ENCODE measurements at regions not wholly inside any gene's neighbourhood (a gene's known extent, or its start where the extent isn't known, plus 50 kb on each side); places are given as distances from the start of the nearest gene placed in this dataset.
"Not testable (repeated sequence)": the region's sequence is repeated elsewhere in the genome, so short reads cannot be mapped to it uniquely, and the experiment has no call there.

GRCh38 chr13:27347211-27347772 lies 76.7 kb downstream of the RASL11A start:
- Histone ChIP-seq H3K27ac (no peak overlapping the region), H3K27me3 (peaks cover 7% of the 10 kb centered on the region), H3K36me3 (no peaks in the 10 kb centered on the region), H3K4me1 (peaks cover 0 to 5% (median 0%) of the 10 kb centered on the region in 4 donors), H3K9me3 (no peaks in the 10 kb centered on the region), H3K4me3 (no peak overlapping the region)
- TF ChIP-seq EP300 (IDR thresholded peaks at IDR 0.05; ENCODE audit: low read depth) (no peak), CTCF (IDR thresholded peaks at IDR 0.05) (no peak), POLR2AphosphoS5 (IDR thresholded peaks at IDR 0.05) (no peak), POLR2A (IDR thresholded peaks at IDR 0.05) (no peak)
- 65 to 88% methylated on average over 5 to 13 of the region's 13 CpGs for WGBS, 2 donors (ENCODE audit: low coverage in 1 of 2)
- in situ Hi-C loops (cut with MboI; ENCODE audit: low pct_ligation_motif_present in 1 of 4, low pct_unique_long_range_greater_than_20kb in 1 of 4, low sequenced_read_pairs in 3 of 4) = loop anchor here in 1 of 4 donors (10.0 kb wide), 1 partner anchor 72 kb away; the partner anchor contains the start of gene RASL11A
- intact Hi-C loops (cut with DNase I; ENCODE audit: low total_unique reads) = loop anchor here (5.0 kb wide), 1 partner anchor 75 kb away; the partner anchor contains the start of gene RASL11A
- no peak for DNase-seq

GRCh38 chr13:27348461-27348860 lies 76.0 kb upstream of the GTF3A start:
- peaks cover 0 to 9% (median 2%) of the 10 kb centered on the region in 4 donors for H3K4me1 ChIP-seq
- H3K27me3 ChIP-seq = peaks cover 7% of the 10 kb centered on the region
- intact Hi-C loops (cut with DNase I; ENCODE audit: low total_unique reads) = loop anchor here (5.0 kb wide), 1 partner anchor 76 kb away; the partner anchor contains the start of gene RASL11A
- in situ Hi-C loops (cut with MboI; ENCODE audit: low pct_ligation_motif_present in 1 of 4, low pct_unique_long_range_greater_than_20kb in 1 of 4, low sequenced_read_pairs in 3 of 4) = loop anchor here in 1 of 4 donors (10.0 kb wide), 1 partner anchor 74 kb away; the partner anchor contains the start of gene RASL11A
- H3K36me3 ChIP-seq = no peaks in the 10 kb centered on the region
- no peak overlapping the region for H3K27ac ChIP-seq
- WGBS, 2 donors (ENCODE audit: low coverage in 1 of 2) = 59 to 90% methylated on average over 2 to 6 of the region's 6 CpGs
- no peak overlapping the region for H3K4me3 ChIP-seq
- TF ChIP-seq EP300 (IDR thresholded peaks at IDR 0.05; ENCODE audit: low read depth) (no peak), POLR2A (IDR thresholded peaks at IDR 0.05) (no peak), POLR2AphosphoS5 (IDR thresholded peaks at IDR 0.05) (no peak), CTCF (IDR thresholded peaks at IDR 0.05) (no peak)
- DNase-seq = no peak
- H3K9me3 ChIP-seq = no peaks in the 10 kb centered on the region

GRCh38 chr13:27349458-27349857 lies 75.0 kb upstream of the GTF3A start:
- intact Hi-C loops (cut with DNase I; ENCODE audit: low total_unique reads) (loop anchor here (5.0 kb wide), 1 partner anchor 77 kb away; the partner anchor contains the start of gene RASL11A), in situ Hi-C loops (cut with MboI; ENCODE audit: low pct_ligation_motif_present in 1 of 4, low pct_unique_long_range_greater_than_20kb in 1 of 4, low sequenced_read_pairs in 3 of 4) (loop anchor here in 1 of 4 donors (10.0 kb wide), 1 partner anchor 75 kb away; the partner anchor contains the start of gene RASL11A)
- no peaks in the 10 kb centered on the region for H3K36me3 ChIP-seq
- no peak overlapping the region for H3K27ac ChIP-seq
- peaks cover 7% of the 10 kb centered on the region for H3K27me3 ChIP-seq
- DNase-seq = no peak
- H3K4me1 ChIP-seq = peaks cover 0 to 14% (median 4%) of the 10 kb centered on the region in 4 donors
- WGBS, 2 donors (ENCODE audit: low coverage in 1 of 2) = 67 to 89% methylated on average over 3 of the region's 3 CpGs
- TF ChIP-seq EP300 (IDR thresholded peaks at IDR 0.05; ENCODE audit: low read depth) (no peak), POLR2AphosphoS5 (IDR thresholded peaks at IDR 0.05) (no peak), CTCF (IDR thresholded peaks at IDR 0.05) (no peak), POLR2A (IDR thresholded peaks at IDR 0.05) (no peak)
- no peak overlapping the region for H3K4me3 ChIP-seq
- H3K9me3 ChIP-seq = no peaks in the 10 kb centered on the region

- intact Hi-C loops (cut with DNase I; ENCODE audit: low total_unique reads) = not testable (repeated sequence)
Observed at GRCh38 chr13:27350825-27351224, 73.6 kb upstream of the GTF3A start.

More at GRCh38 chr13:27350825-27351224, 73.6 kb upstream of the GTF3A start:
- not testable (repeated sequence) for H3K27ac ChIP-seq, H3K36me3 ChIP-seq, DNase-seq, H3K9me3 ChIP-seq, H3K27me3 ChIP-seq, H3K4me3 ChIP-seq
- in situ Hi-C loops (cut with MboI; ENCODE audit: low pct_ligation_motif_present in 1 of 4, low pct_unique_long_range_greater_than_20kb in 1 of 4, low sequenced_read_pairs in 3 of 4) = loop anchor here in 3 of 4 donors (10.0 kb wide), 2 partner anchors 366 to 406 kb away; no protein-coding TSS in a partner anchor
- 95 to 100% methylated on average over 4 to 6 of the region's 6 CpGs for WGBS, 2 donors (ENCODE audit: low coverage in 1 of 2)
- H3K4me1 ChIP-seq = peaks cover 0 to 14% (median 4%) of the 10 kb centered on the region in 4 donors

Data from transverse colon (tissue), 4 donors.